CD4-positive, alpha-beta T cell treated with Interferon alpha-2 for 1 hour (primary cell): ENCODE measurements at regions not wholly inside any gene's neighbourhood (a gene's known extent, or its start where the extent isn't known, plus 50 kb on each side); places are given as distances from the start of the nearest gene placed in this dataset.

Source experiments
- DNase-seq, 2 donors: peaks; one replicate each; pipeline ENCODE4 v3.0.0-alpha.2; 2020 to 2022

- no peak for DNase-seq
Measured at GRCh38 chr6:74145931-74146330, 449.9 kb downstream of the CD109 start.

GRCh38 chr6:74137911-74138310, 441.9 kb downstream of the CD109 start:
- DNase-seq = no peak

GRCh38 chr6:74134327-74134726, 438.3 kb downstream of the CD109 start:
- DNase-seq = no peak

- no peak for DNase-seq
Measured at GRCh38 chr6:74133073-74133472, 437.1 kb downstream of the CD109 start.

- DNase-seq = no peak
Measured at GRCh38 chr6:74130641-74131040, 434.6 kb downstream of the CD109 start.

DNA sequence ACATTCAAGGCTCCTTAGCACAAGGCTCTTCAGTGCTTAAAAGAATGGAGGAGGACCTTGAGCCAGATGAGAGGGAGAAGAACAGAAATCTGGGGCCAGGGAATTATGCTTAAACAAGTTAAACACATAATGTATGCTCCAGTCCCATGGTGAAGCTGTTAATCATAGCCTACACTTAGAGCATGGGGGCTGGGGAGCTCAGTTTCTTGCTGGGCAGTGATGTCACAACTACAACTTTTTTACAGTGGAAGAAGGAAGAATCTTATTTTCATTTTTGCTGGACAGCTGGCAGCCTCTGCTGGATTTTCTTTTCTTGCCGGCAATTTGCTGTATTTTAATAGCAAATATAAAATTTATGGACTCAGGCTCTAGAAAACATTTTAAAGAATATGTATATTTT, 432.5 kb downstream of the CD109 start:
- no peak for DNase-seq

DNA sequence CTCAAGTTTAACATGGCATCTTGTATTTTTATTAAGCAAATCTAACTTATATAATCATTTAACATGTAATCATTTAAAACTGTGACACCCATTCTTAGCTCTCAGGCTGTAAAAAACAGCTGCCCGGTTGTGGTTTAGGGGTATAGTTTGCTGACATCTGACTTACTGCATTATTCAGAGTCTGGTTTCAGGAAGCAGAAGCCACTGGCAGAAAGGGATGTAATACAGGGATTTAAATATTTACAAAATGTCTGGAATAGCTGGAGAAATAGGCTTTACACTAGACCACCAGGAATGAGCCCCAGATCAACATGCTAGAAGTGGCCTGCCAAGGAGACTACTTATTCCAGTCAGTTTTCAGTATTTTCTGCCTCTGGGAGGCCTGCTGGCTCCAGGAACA, 421.1 kb downstream of the CD109 start:
- DNase-seq = no peak

DNA sequence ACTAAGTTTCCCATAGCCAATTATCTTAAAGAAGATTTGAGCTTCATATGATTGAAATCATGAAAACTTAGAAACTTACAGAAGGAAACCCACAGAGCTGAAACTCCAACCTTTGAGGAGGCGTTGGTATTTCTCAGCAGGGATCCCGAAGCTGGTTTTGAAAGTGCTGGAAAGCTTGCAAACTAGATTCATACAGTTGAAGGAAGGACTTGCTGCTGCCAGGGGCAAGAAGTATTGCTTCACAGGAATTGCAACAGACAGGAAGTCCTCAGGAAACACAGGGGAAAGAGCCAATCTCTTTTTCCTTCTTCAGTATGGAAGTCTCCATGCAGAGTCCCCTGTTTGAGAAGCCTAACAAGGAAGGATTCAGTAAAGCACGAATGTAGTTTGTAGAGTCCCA, 419.7 kb downstream of the CD109 start:
- DNase-seq = no peak

DNA sequence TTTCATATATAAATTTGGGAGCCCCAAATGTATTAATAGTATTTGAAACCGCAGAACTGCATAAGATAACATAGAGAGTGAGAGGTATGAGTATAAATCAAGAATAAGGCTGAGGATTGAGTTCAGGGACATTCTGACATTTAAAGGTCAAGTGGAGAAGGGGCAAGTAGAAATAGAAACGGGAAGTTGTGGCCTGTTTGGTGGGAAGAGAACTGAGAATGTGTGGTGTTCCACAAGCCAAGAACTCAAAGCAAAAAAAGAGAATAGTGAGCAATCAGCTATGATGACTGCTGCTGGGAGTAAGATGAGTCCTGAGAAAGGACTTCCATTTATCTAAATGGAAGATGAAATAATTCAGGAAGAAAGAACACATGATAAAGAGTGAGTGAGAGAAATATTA, 418.4 kb downstream of the CD109 start:
- no peak for DNase-seq

DNA sequence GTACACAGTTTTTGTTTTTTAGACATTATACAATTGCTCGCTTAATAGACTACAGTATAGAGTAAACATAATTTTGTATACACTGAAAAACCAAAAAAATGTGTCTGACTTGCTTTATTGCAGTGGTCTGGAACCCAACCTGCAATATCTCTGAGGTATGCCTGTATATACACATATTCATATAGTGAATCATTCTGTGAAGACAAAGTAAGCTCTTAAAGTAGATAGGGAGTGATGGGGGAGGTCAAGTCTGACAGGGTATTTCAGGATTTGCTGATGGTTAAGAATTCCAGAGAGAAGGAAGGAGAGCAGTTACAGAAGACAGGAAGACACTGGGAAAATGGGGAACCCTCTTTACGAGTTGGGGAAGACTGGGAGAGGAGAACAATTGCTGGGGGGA, 417.9 kb downstream of the CD109 start:
- DNase-seq = no peak

DNA sequence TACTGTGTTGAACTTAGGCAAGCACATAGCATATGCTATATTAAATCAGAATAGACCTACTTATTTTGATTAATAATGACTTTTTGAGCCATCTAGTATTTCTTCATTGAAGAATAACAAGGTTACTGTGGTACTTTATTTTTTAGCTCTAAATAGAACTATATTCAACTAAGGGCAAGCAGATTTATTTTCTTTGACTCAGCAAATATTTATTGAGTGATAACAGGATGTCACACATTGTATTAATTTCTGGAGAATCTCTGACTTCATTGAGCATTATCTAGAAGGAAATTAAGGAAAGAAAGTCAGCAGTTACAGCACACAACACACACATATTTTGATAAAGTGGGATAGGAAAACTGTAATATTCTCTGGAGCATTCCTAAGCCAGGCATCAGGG, 407.4 kb downstream of the CD109 start:
- DNase-seq = no peak

DNA sequence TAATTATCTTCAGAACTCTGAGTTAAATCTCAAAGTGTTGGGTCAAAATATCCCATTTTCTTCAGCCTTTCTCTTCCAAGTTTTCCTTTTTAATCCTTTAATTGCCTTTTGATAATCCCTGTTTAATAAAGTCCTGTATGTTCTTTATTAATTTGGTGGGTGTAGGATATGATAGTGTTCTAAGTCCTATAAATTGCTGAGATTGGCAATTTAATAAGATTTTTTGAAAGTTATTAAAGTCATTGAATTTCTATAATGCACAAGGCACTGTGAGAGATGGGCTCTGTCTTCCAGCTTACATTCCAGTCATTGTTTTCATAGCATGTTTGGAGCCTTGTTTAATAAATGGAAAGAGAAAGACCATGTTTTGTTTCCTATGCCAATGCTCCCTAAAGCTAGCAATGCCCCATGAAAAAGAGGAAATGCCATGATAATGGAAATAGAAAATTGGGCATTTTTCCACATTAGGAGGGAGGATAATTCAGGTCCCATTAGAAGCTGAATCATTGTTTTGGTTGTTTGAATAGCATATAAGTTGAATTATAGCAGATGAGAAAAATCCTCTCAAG, 404.8 kb downstream of the CD109 start:
- no peak for DNase-seq

- no peak for DNase-seq
Measured at GRCh38 chr6:74096329-74096728, 400.3 kb downstream of the CD109 start.

GRCh38 chr6:74093361-74093760, 397.4 kb downstream of the CD109 start:
- no peak for DNase-seq

- DNase-seq = no peak
Measured at GRCh38 chr6:74091794-74092157, 395.8 kb downstream of the CD109 start.

- peak in 1 of 2 donors; percentile 20 for DNase-seq
Measured at GRCh38 chr6:74091136-74091793, 395.3 kb downstream of the CD109 start.

- DNase-seq = no peak
Measured at GRCh38 chr6:74087899-74088298, 391.9 kb downstream of the CD109 start.

- no peak for DNase-seq
Measured at GRCh38 chr6:74075896-74076295, 379.9 kb downstream of the CD109 start.

GRCh38 chr6:74075323-74075722, 379.3 kb downstream of the CD109 start:
- DNase-seq = no peak

DNA sequence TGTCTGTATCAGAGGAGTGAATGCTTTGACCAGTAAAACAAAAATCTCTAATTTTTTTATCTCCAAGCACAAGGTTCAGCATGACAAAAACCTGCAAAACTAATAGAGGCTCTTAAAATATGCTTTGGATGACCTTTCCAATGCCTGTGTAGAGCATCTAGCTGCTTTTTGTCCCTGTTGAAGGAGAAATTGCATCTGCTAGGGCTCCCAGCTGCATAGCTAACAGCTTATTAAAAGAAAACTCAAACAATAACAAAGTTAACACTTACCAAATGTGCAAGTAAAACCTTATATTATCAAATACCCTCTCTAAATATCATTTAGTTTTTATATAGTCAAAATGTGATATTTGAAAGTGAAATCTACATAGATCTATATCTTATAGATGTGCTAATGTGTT, 378.6 kb downstream of the CD109 start:
- no peak for DNase-seq

- no peak for DNase-seq
Measured at GRCh38 chr6:74073999-74074398, 378.0 kb downstream of the CD109 start.

GRCh38 chr6:74073429-74073828, 377.4 kb downstream of the CD109 start:
- DNase-seq = no peak

GRCh38 chr6:74071214-74071613, 375.2 kb downstream of the CD109 start:
- no peak for DNase-seq

DNA sequence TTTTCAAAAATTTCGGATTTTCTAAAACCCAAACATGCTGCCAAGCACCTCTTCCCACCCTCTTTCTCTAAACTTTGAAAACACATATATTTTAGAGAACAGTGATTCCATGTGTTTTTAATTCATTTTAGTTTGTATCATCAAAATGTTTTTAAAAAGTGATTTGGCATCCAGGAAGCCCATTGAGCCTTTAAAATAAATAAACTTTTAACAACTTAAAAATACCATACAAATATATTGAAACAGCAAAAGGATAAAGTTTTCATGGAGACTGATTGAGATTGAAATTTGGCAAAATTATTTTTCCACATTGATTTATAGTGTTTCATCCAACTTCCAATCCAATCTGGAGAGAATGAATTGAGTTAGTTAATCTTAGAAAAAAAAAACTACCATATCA, 374.7 kb downstream of the CD109 start:
- DNase-seq = no peak

- DNase-seq = no peak
Measured at GRCh38 chr6:74070091-74070490, 374.1 kb downstream of the CD109 start.
